IMR-90 (cell line): ENCODE measurements at regions not wholly inside any gene's neighbourhood (a gene's known extent, or its start where the extent isn't known, plus 50 kb on each side); places are given as distances from the start of the nearest gene placed in this dataset.

Source experiments
- ATAC-seq: fragments of 200-7000 bp; cut with Tn5 transposase; 2 replicates; pipeline ENCODE4 v1.9.1; 2020; ENCODE audit warnings: low read depth, mild to moderate bottlenecking, moderate library complexity
- BruUV-seq: library from RNA; stranded (reverse); fragments of 400-500 nt; replicated peaks from 2 replicates; lab custom pipeline; 2021; lab: Mats Ljungman, UMichigan
- CTCF ChIA-PET: fragments of 300-600 bp; formaldehyde crosslinking; extraction: SDS; loops from one replicate; lab custom pipeline; 2021; ENCODE audit warnings: antibody characterized with exemption; lab: Yijun Ruan, JAX
- POLR2A ChIA-PET: fragments of 300-600 bp; sonication (Branson Sonifier 250); formaldehyde crosslinking; loops from one replicate; lab custom pipeline; 2022; ENCODE audit warnings: antibody characterized with exemption; ENCODE audit not compliant: unreplicated experiment; lab: Charles Lee
- DNase-seq: peaks from one replicate; pipeline ENCODE4 v3.0.0; 2013
- H2AFZ ChIP-seq: replicated peaks from 2 replicates; pipeline ENCODE3; 2013; ENCODE audit warnings: low read length, mild to moderate bottlenecking; ENCODE audit not compliant: poor library complexity
- H2AK5ac ChIP-seq: 2 replicates; pipeline ENCODE4 v1.6.1; 2013; ENCODE audit warnings: low read depth, low read length, inconsistent platforms
- H2AK9ac ChIP-seq: replicated peaks from 2 replicates; pipeline ENCODE3; 2013; ENCODE audit warnings: mild to moderate bottlenecking, low read depth, low read length, moderate library complexity; ENCODE audit not compliant: poor library complexity
- H2BK120ac ChIP-seq: 2 replicates; pipeline ENCODE4 v1.6.1; 2013; ENCODE audit warnings: low read depth, low read length, inconsistent platforms
- H2BK15ac ChIP-seq: 3 replicates; pipeline ENCODE4 v1.6.1; 2013; ENCODE audit warnings: low read depth, low read length, inconsistent platforms
- H2BK20ac ChIP-seq: 2 replicates; pipeline ENCODE4 v1.6.1; 2013; ENCODE audit warnings: low read depth, mild to moderate bottlenecking, inconsistent platforms, low read length, moderate library complexity
- H2BK5ac ChIP-seq: 2 replicates; pipeline ENCODE4 v1.6.1; 2013; ENCODE audit warnings: mild to moderate bottlenecking, low read depth, low read length, inconsistent platforms; ENCODE audit not compliant: poor library complexity, severe bottlenecking
- H3K14ac ChIP-seq: replicated peaks from 2 replicates; pipeline ENCODE4 v1.6.1; 2013; ENCODE audit warnings: low read depth, low read length, inconsistent platforms
- H3K18ac ChIP-seq: 2 replicates; pipeline ENCODE4 v1.6.1; 2013; ENCODE audit warnings: low read depth, low read length, control low read depth
- H3K23ac ChIP-seq: 2 replicates; pipeline ENCODE4 v1.6.1; 2013; ENCODE audit warnings: low read depth, low read length, inconsistent platforms
- H3K27ac ChIP-seq: 2 replicates; pipeline ENCODE4 v1.5.1; 2013; ENCODE audit warnings: mild to moderate bottlenecking, control low read depth, low read length; ENCODE audit not compliant: insufficient read depth
- H3K27me3 ChIP-seq: 2 replicates; pipeline ENCODE4 v1.6.1; 2013; ENCODE audit warnings: low read length; ENCODE audit not compliant: control insufficient read depth, insufficient read depth
- H3K36me3 ChIP-seq: 2 replicates; pipeline ENCODE4 v1.6.1; 2013; ENCODE audit warnings: low read length, mixed read lengths; ENCODE audit not compliant: control insufficient read depth, insufficient read depth
- H3K4ac ChIP-seq: 2 replicates; pipeline ENCODE4 v1.6.1; 2013; ENCODE audit warnings: low read depth, low read length, inconsistent platforms
- H3K4me1 ChIP-seq: 2 replicates; pipeline ENCODE4 v1.6.1; 2013; ENCODE audit warnings: low read length, mixed read lengths; ENCODE audit not compliant: control insufficient read depth, insufficient read depth
- H3K4me2 ChIP-seq: 2 replicates; pipeline ENCODE4 v1.6.1; 2013; ENCODE audit warnings: low read depth, mild to moderate bottlenecking, control low read depth, low read length, moderate library complexity
- H3K4me3 ChIP-seq: 2 replicates; pipeline ENCODE4 v1.5.1; 2013; ENCODE audit warnings: low read depth, mild to moderate bottlenecking, control low read depth, low read length, moderate library complexity; ENCODE audit not compliant: insufficient read depth
- H3K56ac ChIP-seq: 2 replicates; pipeline ENCODE4 v1.6.1; 2013; ENCODE audit warnings: low read length, inconsistent platforms; ENCODE audit not compliant: insufficient read depth; ENCODE audit errors: extremely low read depth
- H3K79me1 ChIP-seq, 2 experiments: 2 replicates each; pipeline ENCODE4 v1.6.1; 2013; ENCODE audit warnings: low read length in 2 of 2, inconsistent platforms in 1 of 2, low read depth in 1 of 2
- H3K9ac ChIP-seq: 2 replicates; pipeline ENCODE4 v1.6.1; 2013; ENCODE audit warnings: low read depth, low read length, control low read depth
- H3K9me1 ChIP-seq: 2 replicates; pipeline ENCODE4 v1.6.1; 2013; ENCODE audit warnings: low read length, inconsistent platforms; ENCODE audit not compliant: insufficient read depth
- H3K9me3 ChIP-seq: 2 replicates; pipeline ENCODE4 v1.6.1; 2013; ENCODE audit warnings: low read length; ENCODE audit not compliant: control insufficient read depth, insufficient read depth
- H4K20me1 ChIP-seq: 2 replicates; pipeline ENCODE4 v1.6.1; 2013; ENCODE audit warnings: low read length, inconsistent platforms; ENCODE audit not compliant: insufficient read depth
- H4K5ac ChIP-seq: 2 replicates; pipeline ENCODE4 v1.6.1; 2013; ENCODE audit warnings: mild to moderate bottlenecking, low read depth, low read length, control low read depth
- H4K8ac ChIP-seq, 2 experiments: 2 replicates each; pipeline ENCODE4 v1.6.1; 2013; ENCODE audit warnings: low read depth in 2 of 2, low read length in 2 of 2, control low read depth in 1 of 2, inconsistent platforms in 1 of 2
- H4K91ac ChIP-seq: 2 replicates; pipeline ENCODE4 v1.6.1; 2013; ENCODE audit warnings: low read depth, low read length, inconsistent platforms; ENCODE audit not compliant: insufficient read depth
- CHD1 ChIP-seq: IDR thresholded peaks from 2 replicates; pipeline ENCODE4 v1.6.1; 2012; ENCODE audit warnings: low read depth, low read length, improper control_type of control experiment
- MXI1 ChIP-seq: IDR thresholded peaks from 2 replicates; pipeline ENCODE4 v1.6.1; 2012; ENCODE audit warnings: low read depth, mild to moderate bottlenecking, low read length, moderate library complexity, borderline replicate concordance
- POLR2A ChIP-seq: IDR thresholded peaks from 2 replicates; pipeline ENCODE4 v1.6.1; 2012; ENCODE audit warnings: mild to moderate bottlenecking, low read depth, low read length
- RFX5 ChIP-seq: IDR thresholded peaks from 2 replicates; pipeline ENCODE4 v1.8.0; 2012; ENCODE audit warnings: low read depth, mild to moderate bottlenecking, low read length, moderate library complexity
- WGBS, 2 experiments: methylation state at CpG; one replicate each; pipeline versions ENCODE4 v1.1.5 to v1.1.7; 2013; ENCODE audit warnings: missing lambda C conversion rate in 2 of 2; ENCODE audit not compliant: insufficient read length in 1 of 2; ENCODE audit errors: extremely low coverage in 2 of 2; 5-methylcytosine and 5-hydroxymethylcytosine counted together
- dilution Hi-C: fragments of 300-500 bp; cut with HindIII; formaldehyde crosslinking; loops from one replicate; pipeline ENCODE4 v1.14.3; 2018; ENCODE audit warnings: low sequenced_read_pairs; ENCODE audit not compliant: unreplicated experiment
- in situ Hi-C: fragments of 300-500 bp; cut with MboI; formaldehyde crosslinking; loops from 3 replicates; pipeline ENCODE4 v1.14.3; 2019; ENCODE audit warnings: low sequenced_read_pairs, inconsistent platforms, mixed read lengths
- intact Hi-C: fragments of 100-400 bp; cut with micrococcal nuclease; formaldehyde crosslinking; loops from 2 replicates; pipeline ENCODE4 v1.10.0; 2022
- TF ChIP-seq, protein P1 (sequence below): fragments of 150-350 bp; IDR thresholded peaks from 2 replicates; pipeline ENCODE4 v1.6.1; 2016; ENCODE audit warnings: low read depth, mild to moderate bottlenecking, low read length, moderate library complexity, borderline replicate concordance

DNA sequence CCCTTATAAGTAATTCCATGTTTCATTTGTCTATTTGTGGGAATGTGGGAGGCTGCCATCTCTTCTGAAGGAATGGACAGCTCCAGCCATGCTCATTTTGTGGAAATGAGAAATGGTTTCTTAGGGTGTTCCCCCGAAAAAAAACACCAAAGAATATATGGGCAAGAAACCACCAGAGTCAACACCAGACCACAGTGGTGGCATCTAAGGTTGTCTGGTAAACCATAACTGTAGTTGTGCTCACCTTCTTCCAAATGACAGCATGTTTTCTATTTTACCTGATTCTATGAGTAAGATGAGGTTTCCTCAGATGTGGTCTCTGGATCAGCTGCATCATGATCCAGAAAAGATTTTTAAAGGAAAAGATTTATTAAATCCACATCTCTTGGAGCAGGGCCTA lies 217.0 kb upstream of the C2CD4B start:
- Histone ChIP-seq H2AK9ac (no peak overlapping the region), H4K91ac (no peak overlapping the region), H3K4me2 (no peak overlapping the region), H3K27me3 (peaks cover 11% of the 10 kb centered on the region), H4K5ac (no peak overlapping the region), H3K23ac (no peak overlapping the region), H2BK120ac (no peak overlapping the region), H3K4ac (no peak overlapping the region), H3K18ac (no peak overlapping the region), H2BK20ac (no peak overlapping the region), H3K56ac (no peak overlapping the region), H3K4me1 (no peaks in the 10 kb centered on the region), H3K9ac (no peak overlapping the region), H2BK5ac (no peak overlapping the region), H3K36me3 (no peaks in the 10 kb centered on the region), H3K27ac (no peak overlapping the region), H2AFZ (no peak overlapping the region), H4K8ac (no peak overlapping the region), H3K9me3 (no peaks in the 10 kb centered on the region), H3K14ac (no peak overlapping the region), H3K4me3 (no peak overlapping the region), H3K9me1 (no peaks in the 10 kb centered on the region), H3K79me1 (no peaks in the 10 kb centered on the region), H4K20me1 (no peaks in the 10 kb centered on the region), H2BK15ac (no peak overlapping the region), H2AK5ac (no peak overlapping the region)
- no TSS peak for BruUV-seq
- in situ Hi-C loops = no loop called here
- CTCF ChIA-PET = interaction anchor here (0.7 kb wide), 1 partner anchor 183 kb away, joined by 3 read pairs; no protein-coding TSS in a partner anchor
- dilution Hi-C loops = no loop called here
- WGBS, 2 experiments = no CpG with 5 or more reads among the region's 1 CpG
- no peak for DNase-seq
- intact Hi-C loops = no loop called here
- POLR2A ChIA-PET = interaction anchor here (0.7 kb wide), 1 partner anchor 451 kb away, joined by 6 read pairs; no protein-coding TSS in a partner anchor
- TF ChIP-seq RFX5 (no peak), POLR2A (no peak), CHD1 (no peak), MXI1 (no peak)
- TF ChIP-seq, protein P1, sequence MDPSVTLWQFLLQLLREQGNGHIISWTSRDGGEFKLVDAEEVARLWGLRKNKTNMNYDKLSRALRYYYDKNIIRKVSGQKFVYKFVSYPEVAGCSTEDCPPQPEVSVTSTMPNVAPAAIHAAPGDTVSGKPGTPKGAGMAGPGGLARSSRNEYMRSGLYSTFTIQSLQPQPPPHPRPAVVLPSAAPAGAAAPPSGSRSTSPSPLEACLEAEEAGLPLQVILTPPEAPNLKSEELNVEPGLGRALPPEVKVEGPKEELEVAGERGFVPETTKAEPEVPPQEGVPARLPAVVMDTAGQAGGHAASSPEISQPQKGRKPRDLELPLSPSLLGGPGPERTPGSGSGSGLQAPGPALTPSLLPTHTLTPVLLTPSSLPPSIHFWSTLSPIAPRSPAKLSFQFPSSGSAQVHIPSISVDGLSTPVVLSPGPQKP = no peak
- ATAC-seq = no peak
